H9 (cell line): ENCODE measurements at regions not wholly inside any gene's neighbourhood (a gene's known extent, or its start where the extent isn't known, plus 50 kb on each side); places are given as distances from the start of the nearest gene placed in this dataset.

Experiments
- DNase-seq: peaks from one replicate; pipeline ENCODE4 v3.0.0-alpha.2; 2017
- H2AFZ ChIP-seq: one replicate; pipeline ENCODE4 v1.6.1; 2013; ENCODE audit warnings: mild to moderate bottlenecking, low read length, control low read depth, moderate library complexity
- H2AK5ac ChIP-seq: 2 replicates; pipeline ENCODE4 v1.6.1; 2013; ENCODE audit warnings: low read length, control low read depth, mixed read lengths; ENCODE audit not compliant: insufficient read length
- H2BK120ac ChIP-seq: one replicate; pipeline ENCODE4 v1.6.1; 2013; ENCODE audit warnings: low read depth, mild to moderate bottlenecking, low read length, control low read depth, inconsistent platforms; ENCODE audit not compliant: poor library complexity, severe bottlenecking
- H2BK12ac ChIP-seq: 2 replicates; pipeline ENCODE4 v1.6.1; 2013; ENCODE audit warnings: low read length, control low read depth, mixed read lengths, low read depth; ENCODE audit not compliant: insufficient read length
- H2BK15ac ChIP-seq: 2 replicates; pipeline ENCODE4 v1.6.1; 2013; ENCODE audit warnings: low read depth, low read length, control low read depth
- H2BK20ac ChIP-seq: one replicate; pipeline ENCODE4 v1.6.1; 2013; ENCODE audit warnings: low read depth, mild to moderate bottlenecking, low read length, control low read depth, inconsistent platforms; ENCODE audit not compliant: poor library complexity, severe bottlenecking
- H2BK5ac ChIP-seq: 2 replicates; pipeline ENCODE4 v1.6.1; 2013; ENCODE audit warnings: low read length, control low read depth, mixed read lengths; ENCODE audit not compliant: insufficient read length
- H3K14ac ChIP-seq: 2 replicates; pipeline ENCODE4 v1.6.1; 2013; ENCODE audit warnings: low read length, control low read depth; ENCODE audit not compliant: insufficient read depth
- H3K18ac ChIP-seq: 2 replicates; pipeline ENCODE4 v1.6.1; 2013; ENCODE audit warnings: low read depth, mild to moderate bottlenecking, mixed read lengths, low read length, control low read depth; ENCODE audit not compliant: insufficient read length
- H3K23ac ChIP-seq: 2 replicates; pipeline ENCODE4 v1.6.1; 2013; ENCODE audit warnings: low read length, control low read depth, mixed read lengths, low read depth; ENCODE audit not compliant: insufficient read length
- H3K23me2 ChIP-seq: 2 replicates; pipeline ENCODE4 v1.6.1; 2013; ENCODE audit warnings: low read depth, mild to moderate bottlenecking, mixed read lengths, low read length, control low read depth; ENCODE audit not compliant: insufficient read length, poor library complexity, severe bottlenecking
- H3K27ac ChIP-seq: 2 replicates; pipeline ENCODE4 v1.5.1; 2013; ENCODE audit warnings: low read length, control low read depth, mixed read lengths, low read depth; ENCODE audit not compliant: insufficient read length
- H3K27me3 ChIP-seq: 2 replicates; pipeline ENCODE4 v1.6.1; 2013; ENCODE audit warnings: low read length, control low read depth, inconsistent platforms; ENCODE audit not compliant: insufficient read depth
- H3K4ac ChIP-seq: 2 replicates; pipeline ENCODE4 v1.6.1; 2013; ENCODE audit warnings: low read depth, mild to moderate bottlenecking, control low read depth, inconsistent platforms, low read length, moderate library complexity
- H3K4me1 ChIP-seq: 2 replicates; pipeline ENCODE4 v1.6.1; 2013; ENCODE audit warnings: low read length, control low read depth, inconsistent platforms; ENCODE audit not compliant: insufficient read depth
- H3K4me2 ChIP-seq: 2 replicates; pipeline ENCODE4 v1.6.1; 2013; ENCODE audit warnings: low read length, control low read depth, mixed read lengths; ENCODE audit not compliant: insufficient read length, insufficient read depth
- H3K56ac ChIP-seq: 2 replicates; pipeline ENCODE4 v1.6.1; 2013; ENCODE audit warnings: low read depth, mild to moderate bottlenecking, mixed read lengths, low read length, control low read depth; ENCODE audit not compliant: insufficient read length
- H3K79me1 ChIP-seq: 2 replicates; pipeline ENCODE4 v1.6.1; 2013; ENCODE audit warnings: low read depth, mild to moderate bottlenecking, moderate library complexity, low read length, control low read depth, inconsistent platforms; ENCODE audit not compliant: insufficient read depth, poor library complexity, severe bottlenecking
- H3K79me2 ChIP-seq: 2 replicates; pipeline ENCODE4 v1.6.1; 2013; ENCODE audit warnings: low read length, control low read depth, inconsistent platforms; ENCODE audit not compliant: insufficient read depth
- H3K9ac ChIP-seq: 2 replicates; pipeline ENCODE4 v1.6.1; 2013; ENCODE audit warnings: low read length, control low read depth, mixed read lengths; ENCODE audit not compliant: insufficient read length; ENCODE audit errors: extremely low read depth
- H3K9me3 ChIP-seq: one replicate; pipeline ENCODE4 v1.6.1; 2013; ENCODE audit warnings: low read depth, low read length, inconsistent platforms; ENCODE audit not compliant: control insufficient read depth
- H3T11ph ChIP-seq: one replicate; pipeline ENCODE4 v1.6.1; 2013; ENCODE audit warnings: mild to moderate bottlenecking, low read length, control low read depth, inconsistent platforms
- H4K20me1 ChIP-seq: one replicate; pipeline ENCODE4 v1.6.1; 2013; ENCODE audit not compliant: control insufficient read depth, insufficient read length, insufficient read depth
- H4K5ac ChIP-seq: 2 replicates; pipeline ENCODE4 v1.6.1; 2013; ENCODE audit warnings: low read depth, mild to moderate bottlenecking, mixed read lengths, low read length, control low read depth; ENCODE audit not compliant: insufficient read length
- H4K8ac ChIP-seq: replicated peaks from 2 replicates; pipeline ENCODE4 v1.6.1; 2013; ENCODE audit warnings: low read length, control low read depth, mixed read lengths, low read depth; ENCODE audit not compliant: insufficient read length
- H4K91ac ChIP-seq: 2 replicates; pipeline ENCODE4 v1.6.1; 2013; ENCODE audit warnings: low read depth, mild to moderate bottlenecking, moderate library complexity, mixed read lengths, low read length, control low read depth; ENCODE audit not compliant: insufficient read length
- H3K27ac Mint-ChIP-seq, 3 experiments: 2 replicates in 2 of 3; 3 replicates in 1 of 3; pipeline ENCODE4 v1.8.0; 2020 to 2021; ENCODE audit warnings: mixed read lengths in 3 of 3, mild to moderate bottlenecking in 1 of 3, moderate library complexity in 1 of 3
- H3K27me3 Mint-ChIP-seq: 2 replicates; pipeline ENCODE4 v1.8.0; 2021; ENCODE audit warnings: low read depth, mild to moderate bottlenecking, moderate library complexity, mixed read lengths
- H3K36me3 Mint-ChIP-seq, 3 experiments: 2 replicates in 2 of 3; 3 replicates in 1 of 3; pipeline ENCODE4 v1.8.0; 2020 to 2021; ENCODE audit warnings: low read depth in 3 of 3, mixed read lengths in 3 of 3; ENCODE audit not compliant: insufficient read depth in 1 of 3
- H3K4me1 Mint-ChIP-seq, 2 experiments: 2 replicates each; pipeline ENCODE4 v1.8.0; 2020; ENCODE audit warnings: mixed read lengths in 2 of 2
- H3K4me3 Mint-ChIP-seq, 2 experiments: 2 replicates in 1 of 2; 3 replicates in 1 of 2; pipeline ENCODE4 v1.8.0; 2020 to 2021; ENCODE audit warnings: mild to moderate bottlenecking in 2 of 2, mixed read lengths in 2 of 2, moderate library complexity in 1 of 2
- H3K9me3 Mint-ChIP-seq, 2 experiments: 2 replicates in 1 of 2; 3 replicates in 1 of 2; pipeline ENCODE4 v1.8.0; 2020; ENCODE audit warnings: mild to moderate bottlenecking in 2 of 2, mixed read lengths in 2 of 2, moderate library complexity in 1 of 2
- WGBS: extraction: QIAGEN DNeasy Blood & Tissue Kit; methylation state at CpG from one replicate; pipeline ENCODE4 v1.1.7; 2013; ENCODE audit warnings: missing lambda C conversion rate, low lambda C conversion rate, mixed read lengths; ENCODE audit not compliant: insufficient read length; ENCODE audit errors: extremely low coverage; 5-methylcytosine and 5-hydroxymethylcytosine counted together
- TF ChIP-seq, protein P1 (sequence below): fragments of 200-600 bp; sonication (generic); conservative IDR thresholded peaks from 3 replicates; pipeline ENCODE4 v1.8.0; 2021; ENCODE audit warnings: antibody characterized with exemption, mild to moderate bottlenecking

DNA sequence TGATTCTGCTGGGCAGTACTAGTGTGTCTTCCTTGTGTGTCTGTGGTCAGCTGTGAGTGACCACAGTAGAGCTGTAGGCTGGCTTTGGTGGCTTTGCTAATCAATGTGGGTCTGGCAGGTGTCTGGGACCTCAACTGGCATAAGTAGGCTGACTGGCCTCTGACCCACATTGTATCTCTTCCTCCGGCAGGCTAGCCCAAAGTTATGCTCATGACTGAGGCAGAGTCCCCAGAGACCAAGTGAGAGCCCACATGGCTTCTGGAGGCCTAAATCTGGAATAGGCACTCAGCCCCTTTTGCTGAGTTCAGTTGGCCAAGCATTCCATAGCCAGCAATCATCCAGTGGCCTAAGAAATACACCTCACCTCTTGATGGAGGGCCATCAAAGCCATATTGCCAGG, 289.1 kb upstream of the SUCLG2 start:
- Histone ChIP-seq H2BK12ac (no peak overlapping the region), H3K14ac (no peak overlapping the region), H3K23ac (no peak overlapping the region), H3K27ac (no peak overlapping the region), H3K4me1 (peaks cover 2% of the 10 kb centered on the region; the same call in 1 of the 2 replicates), H3K18ac (no peak overlapping the region), H4K8ac (no peak overlapping the region), H3T11ph (no peak overlapping the region), H2BK5ac (no peak overlapping the region), H3K4me2 (no peak overlapping the region), H3K27me3 (no peaks in the 10 kb centered on the region), H2AFZ (no peak overlapping the region), H2BK20ac (no peak overlapping the region), H4K91ac (no peak overlapping the region), H3K4ac (no peak overlapping the region), H4K5ac (no peak overlapping the region), H2BK120ac (no peak overlapping the region), H3K79me1 (no peaks in the 10 kb centered on the region), H3K9me3 (no peaks in the 10 kb centered on the region), H3K79me2 (no peaks in the 10 kb centered on the region), H2BK15ac (no peak overlapping the region), H4K20me1 (no peaks in the 10 kb centered on the region), H3K9ac (no peak overlapping the region), H3K56ac (no peak overlapping the region), H3K23me2 (no peaks in the 10 kb centered on the region), H2AK5ac (no peak overlapping the region)
- TF ChIP-seq, protein P1, sequence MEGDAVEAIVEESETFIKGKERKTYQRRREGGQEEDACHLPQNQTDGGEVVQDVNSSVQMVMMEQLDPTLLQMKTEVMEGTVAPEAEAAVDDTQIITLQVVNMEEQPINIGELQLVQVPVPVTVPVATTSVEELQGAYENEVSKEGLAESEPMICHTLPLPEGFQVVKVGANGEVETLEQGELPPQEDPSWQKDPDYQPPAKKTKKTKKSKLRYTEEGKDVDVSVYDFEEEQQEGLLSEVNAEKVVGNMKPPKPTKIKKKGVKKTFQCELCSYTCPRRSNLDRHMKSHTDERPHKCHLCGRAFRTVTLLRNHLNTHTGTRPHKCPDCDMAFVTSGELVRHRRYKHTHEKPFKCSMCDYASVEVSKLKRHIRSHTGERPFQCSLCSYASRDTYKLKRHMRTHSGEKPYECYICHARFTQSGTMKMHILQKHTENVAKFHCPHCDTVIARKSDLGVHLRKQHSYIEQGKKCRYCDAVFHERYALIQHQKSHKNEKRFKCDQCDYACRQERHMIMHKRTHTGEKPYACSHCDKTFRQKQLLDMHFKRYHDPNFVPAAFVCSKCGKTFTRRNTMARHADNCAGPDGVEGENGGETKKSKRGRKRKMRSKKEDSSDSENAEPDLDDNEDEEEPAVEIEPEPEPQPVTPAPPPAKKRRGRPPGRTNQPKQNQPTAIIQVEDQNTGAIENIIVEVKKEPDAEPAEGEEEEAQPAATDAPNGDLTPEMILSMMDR: no peak
- H3K27me3 Mint-ChIP-seq: no peaks in the 10 kb centered on the region
- H3K36me3 Mint-ChIP-seq: peaks cover 0 to 4% (median 3%) of the 10 kb centered on the region in 3 experiments; a peak in 2 of 7 replicates
- no peak overlapping the region for H3K4me3 Mint-ChIP-seq
- DNase-seq: no peak
- no CpG with 5 or more reads among the region's 1 CpG for WGBS
- H3K9me3 Mint-ChIP-seq: peaks cover 0 to 3% of the 10 kb centered on the region in 2 experiments; a peak in 2 of 5 replicates
- H3K4me1 Mint-ChIP-seq: peaks cover 10 to 11% of the 10 kb centered on the region in 2 experiments
- H3K27ac Mint-ChIP-seq: no peak overlapping the region
